ENCODE measurements at regions not wholly inside any gene's neighbourhood (a gene's known extent, or its start where the extent isn't known, plus 50 kb on each side); places are given as distances from the start of the nearest gene placed in this dataset.

- no peak for TF ChIP-seq CTCF (conservative IDR thresholded peaks at IDR 0.05)
- H3K4me3 Mint-ChIP-seq, result no peak overlapping the region
- no peaks in the 10 kb centered on the region for H3K36me3 Mint-ChIP-seq (ENCODE audit: low read depth)
- peaks cover 4% of the 10 kb centered on the region for H3K4me1 Mint-ChIP-seq
- no peaks in the 10 kb centered on the region for H3K9me3 Mint-ChIP-seq
- H3K27ac Mint-ChIP-seq (ENCODE audit: unreplicated experiment), result no peak overlapping the region
- H3K27me3 Mint-ChIP-seq (ENCODE audit: low read depth), result no peaks in the 10 kb centered on the region
- DNase-seq (ENCODE audit: low read depth, low spot score), result no peak
These were observed 58.3 kb downstream of the C11orf87 start for GRCh38 chr11:109480251-109480650.

- Mint-ChIP-seq H3K4me3 (no peak overlapping the region), H3K27ac (ENCODE audit: unreplicated experiment) (no peak overlapping the region), H3K36me3 (ENCODE audit: low read depth) (no peaks in the 10 kb centered on the region), H3K4me1 (no peaks in the 10 kb centered on the region), H3K9me3 (no peaks in the 10 kb centered on the region), H3K27me3 (ENCODE audit: low read depth) (peaks cover 2% of the 10 kb centered on the region)
- no peak for DNase-seq (ENCODE audit: low read depth, low spot score)
- TF ChIP-seq CTCF (conservative IDR thresholded peaks at IDR 0.05), result no peak
These were observed 64.1 kb downstream of the C11orf87 start for GRCh38 chr11:109486129-109486528.

GRCh38 chr11:109490953-109491635, 69.1 kb downstream of the C11orf87 start:
- Mint-ChIP-seq H3K27ac (ENCODE audit: unreplicated experiment) (no peak overlapping the region), H3K9me3 (peaks cover 1% of the 10 kb centered on the region), H3K27me3 (ENCODE audit: low read depth) (peaks cover 5% of the 10 kb centered on the region), H3K4me3 (no peak overlapping the region), H3K4me1 (no peaks in the 10 kb centered on the region), H3K36me3 (ENCODE audit: low read depth) (no peaks in the 10 kb centered on the region)
- no peak for DNase-seq (ENCODE audit: low read depth, low spot score)
- no peak for TF ChIP-seq CTCF (conservative IDR thresholded peaks at IDR 0.05)

- H3K4me3 Mint-ChIP-seq, result no peak overlapping the region
- no peaks in the 10 kb centered on the region for H3K4me1 Mint-ChIP-seq
- no peak for TF ChIP-seq CTCF (conservative IDR thresholded peaks at IDR 0.05)
- no peaks in the 10 kb centered on the region for H3K9me3 Mint-ChIP-seq
- no peak overlapping the region for H3K27ac Mint-ChIP-seq (ENCODE audit: unreplicated experiment)
- no peaks in the 10 kb centered on the region for H3K27me3 Mint-ChIP-seq (ENCODE audit: low read depth)
- no peak for DNase-seq (ENCODE audit: low read depth, low spot score)
- no peaks in the 10 kb centered on the region for H3K36me3 Mint-ChIP-seq (ENCODE audit: low read depth)
These were observed 84.1 kb downstream of the C11orf87 start for GRCh38 chr11:109506115-109506514.

- Mint-ChIP-seq H3K27ac (ENCODE audit: unreplicated experiment) (no peak overlapping the region), H3K4me3 (no peak overlapping the region), H3K4me1 (no peaks in the 10 kb centered on the region), H3K27me3 (ENCODE audit: low read depth) (no peaks in the 10 kb centered on the region), H3K9me3 (no peaks in the 10 kb centered on the region), H3K36me3 (ENCODE audit: low read depth) (no peaks in the 10 kb centered on the region)
- TF ChIP-seq CTCF (conservative IDR thresholded peaks at IDR 0.05), result no peak
- no peak for DNase-seq (ENCODE audit: low read depth, low spot score)
These were observed 85.3 kb downstream of the C11orf87 start for GRCh38 chr11:109507331-109507730.

All from neural crest cell (in vitro differentiated cells).